ENCODE measurements at regions not wholly inside any gene's neighbourhood (a gene's known extent, or its start where the extent isn't known, plus 50 kb on each side); places are given as distances from the start of the nearest gene placed in this dataset.
"Not testable (repeated sequence)": the region's sequence is repeated elsewhere in the genome, so short reads cannot be mapped to it uniquely, and the experiment has no call there.

DNA sequence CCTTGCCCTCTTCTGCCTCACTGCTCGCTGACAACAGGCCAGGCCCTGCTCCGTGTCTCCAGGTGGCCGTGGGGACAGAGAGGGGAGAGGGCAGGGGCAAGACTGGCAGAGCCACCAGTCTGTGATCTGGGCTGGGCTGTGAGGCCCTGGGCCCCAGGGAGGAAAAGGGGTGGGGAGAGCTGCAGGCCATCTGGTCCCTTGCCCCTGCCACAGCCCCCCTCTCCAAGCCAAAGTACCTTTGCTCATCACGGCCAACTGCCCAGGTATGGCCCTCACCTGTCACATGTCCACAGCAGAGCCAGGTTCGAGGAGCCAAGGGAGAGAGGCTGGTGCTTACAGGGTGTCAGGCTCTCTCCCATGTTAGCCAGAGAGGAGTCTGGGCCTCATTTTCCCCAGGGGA lies 91.4 kb upstream of the LHX1 start:
- no peak for DNase-seq (ENCODE audit: low read depth)

DNA sequence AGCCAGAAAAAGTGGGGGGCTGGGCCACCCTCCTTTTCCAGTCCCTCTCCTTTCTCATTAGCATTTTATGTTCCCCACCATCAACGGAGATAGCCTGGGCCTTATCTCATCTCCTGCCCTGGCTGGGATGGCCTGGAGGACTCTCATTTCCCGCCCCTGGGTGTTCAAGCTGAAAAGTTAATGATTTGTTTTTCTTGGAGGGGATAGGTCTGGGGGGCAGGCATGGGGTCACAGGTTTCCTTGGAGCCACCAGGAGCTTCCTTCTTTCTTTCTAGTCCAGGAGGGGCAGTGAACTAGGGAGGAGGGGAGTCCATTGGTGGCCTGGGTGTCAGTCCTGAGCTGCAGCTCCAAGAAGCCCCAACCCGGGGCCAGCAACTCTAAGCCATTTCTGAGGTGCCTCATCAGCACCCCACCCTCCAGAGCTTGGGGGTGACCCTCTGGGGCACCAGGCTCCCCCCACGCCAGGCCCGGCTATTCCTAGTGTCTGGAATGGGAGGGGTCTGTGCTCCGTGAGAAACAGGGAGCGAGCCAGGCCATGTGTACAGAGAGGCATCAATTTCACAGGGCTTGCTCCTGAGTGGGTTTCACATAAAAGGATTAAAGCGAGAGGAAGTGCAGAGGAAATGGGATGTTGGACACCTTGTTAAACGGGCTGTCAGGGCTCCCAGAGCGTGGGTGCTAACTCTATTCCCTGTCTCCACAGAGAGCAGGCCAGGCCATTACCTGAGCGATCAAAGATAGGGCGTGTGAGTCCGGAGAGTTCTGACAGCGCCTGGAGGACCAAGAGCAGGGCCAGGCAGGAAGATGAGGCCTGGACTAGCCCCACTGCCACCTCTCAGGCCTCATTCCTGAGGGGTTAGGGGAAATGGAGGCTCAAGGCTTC lies 90.6 kb upstream of the LHX1 start:
- no peak for DNase-seq (ENCODE audit: low read depth)

DNA sequence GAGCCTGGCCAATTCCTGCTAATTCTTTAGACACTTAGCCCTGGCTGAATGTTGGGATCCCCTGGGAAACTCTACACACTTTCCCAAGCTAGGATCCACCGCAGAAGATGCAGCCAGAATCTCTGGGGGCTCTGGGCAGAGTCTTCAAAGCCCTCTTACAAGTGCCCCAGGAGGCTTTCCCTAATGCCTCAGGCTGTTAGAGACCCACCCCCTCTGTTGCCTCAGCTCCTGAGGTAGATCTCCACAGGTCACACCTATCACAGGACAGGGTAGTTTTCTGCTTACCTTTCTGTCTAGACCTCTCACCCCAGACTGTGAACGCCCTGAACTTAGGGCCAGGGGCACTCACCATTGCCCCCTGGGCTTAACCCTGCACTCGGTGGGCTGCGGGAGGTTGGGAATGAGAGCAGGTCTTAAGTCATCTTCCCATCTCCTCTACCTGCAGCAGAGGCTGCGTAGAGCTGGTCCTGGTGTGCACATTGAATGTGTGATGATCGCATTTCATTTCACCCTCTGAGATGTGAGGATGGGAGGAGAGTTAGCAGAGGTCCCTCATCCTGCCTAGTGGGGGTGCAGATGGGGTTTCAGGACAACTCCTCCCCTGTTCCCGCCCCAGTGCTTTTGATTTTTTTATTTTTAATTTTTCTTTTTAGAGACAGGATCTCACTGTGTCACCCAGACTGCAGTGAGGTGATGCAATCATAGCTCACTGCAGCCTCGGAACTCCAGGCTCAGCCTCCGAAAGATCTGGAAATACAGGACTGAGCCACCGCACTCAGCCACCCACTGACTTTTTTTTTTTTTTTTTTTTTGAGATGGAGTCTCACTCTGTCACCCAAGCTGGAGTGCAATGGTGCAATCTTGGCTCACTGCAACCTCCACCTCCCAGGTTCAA lies 89.0 kb upstream of the LHX1 start:
- no peak for DNase-seq (ENCODE audit: low read depth)

GRCh38 chr17:36849020-36849419 lies 88.3 kb upstream of the LHX1 start:
- DNase-seq (ENCODE audit: low read depth) = not testable (repeated sequence)

DNA sequence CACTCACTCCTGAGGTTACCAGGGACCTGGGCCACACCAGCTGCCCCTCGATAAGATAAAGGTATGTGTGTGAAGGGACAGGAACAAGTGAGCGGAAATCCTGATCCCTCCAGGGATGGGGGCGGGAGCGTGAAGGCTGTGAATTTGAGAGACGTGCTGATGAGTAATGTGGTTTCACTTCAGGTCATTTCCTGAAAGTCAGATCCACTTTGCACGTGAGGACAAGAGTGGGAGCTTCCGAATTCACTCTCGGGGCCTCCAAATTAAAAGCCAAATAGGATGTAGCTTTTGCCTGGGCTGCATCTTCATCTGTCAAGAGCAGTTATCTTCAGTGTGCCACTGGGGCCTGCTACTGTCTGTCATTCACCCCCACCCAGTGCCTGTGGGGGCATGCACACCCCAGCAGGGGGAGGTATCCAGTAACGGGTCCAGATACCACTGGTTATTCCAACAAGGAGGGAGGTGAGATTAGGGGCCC lies 87.4 kb upstream of the LHX1 start:
- DNase-seq (ENCODE audit: low read depth) = peak; percentile 72

GRCh38 chr17:36850790-36851189 lies 86.5 kb upstream of the LHX1 start:
- peak; percentile 74 for DNase-seq (ENCODE audit: low read depth)

DNA sequence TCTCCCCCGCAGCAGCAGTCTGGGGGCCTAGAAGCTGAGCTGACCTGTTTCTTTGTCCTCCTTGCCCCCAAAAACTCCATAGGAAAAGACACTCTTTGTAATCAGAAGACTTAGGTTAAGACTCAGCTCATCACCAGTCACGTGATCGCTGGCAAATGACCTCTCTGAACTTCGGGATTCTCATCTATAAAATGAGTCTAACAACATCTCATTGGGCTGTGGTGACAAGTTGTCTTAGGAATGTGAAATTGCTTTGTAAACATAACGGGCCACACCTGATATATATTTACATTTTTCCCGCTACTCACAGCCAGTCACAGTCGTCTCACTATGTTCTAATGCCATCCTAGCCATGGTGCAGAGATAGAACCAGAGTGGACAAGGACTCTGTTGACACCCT lies 86.0 kb upstream of the LHX1 start:
- peak; percentile 39 for DNase-seq (ENCODE audit: low read depth)

DNA sequence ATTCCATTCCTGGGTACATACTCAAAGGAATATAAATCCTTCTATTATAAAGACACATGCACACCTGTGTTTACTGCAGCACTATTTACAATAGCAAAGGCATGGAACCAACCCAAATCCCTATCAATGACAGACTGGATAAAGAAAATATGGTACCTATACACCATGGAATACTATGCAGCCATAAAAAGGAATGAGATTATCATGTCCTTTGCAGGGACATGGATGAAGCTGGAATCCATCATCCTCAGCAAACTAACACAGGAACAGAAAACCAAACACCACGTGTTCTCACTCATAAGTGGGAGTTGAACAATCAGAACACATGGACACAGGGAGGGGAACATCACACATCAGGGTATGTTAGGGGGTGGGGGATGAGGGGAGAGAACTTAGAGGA lies 84.8 kb upstream of the LHX1 start:
- not testable (repeated sequence) for DNase-seq (ENCODE audit: low read depth)

DNA sequence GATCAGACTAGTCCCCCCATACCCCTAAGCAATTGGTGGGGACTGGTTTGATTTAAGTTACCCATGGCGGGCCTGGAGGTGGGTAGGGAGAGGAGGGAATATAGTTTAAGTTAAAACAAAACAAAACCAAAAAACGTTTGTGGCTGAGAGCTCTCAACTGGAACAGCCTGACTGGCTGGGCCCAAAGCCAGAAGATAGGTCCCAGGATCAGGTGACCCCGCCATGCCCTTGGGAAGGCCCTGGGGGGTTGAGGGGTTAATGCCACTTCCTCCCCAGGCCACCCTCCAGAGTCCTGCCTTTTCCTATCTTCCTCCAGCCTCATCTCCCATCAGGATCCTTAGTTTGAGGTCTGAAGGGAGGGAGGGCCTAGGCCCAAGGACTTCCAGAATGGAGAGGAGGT lies 82.3 kb upstream of the LHX1 start:
- DNase-seq (ENCODE audit: low read depth) = no peak

- no peak for DNase-seq (ENCODE audit: low read depth)
Observed at GRCh38 chr17:36855459-36855858, 81.8 kb upstream of the LHX1 start.

GRCh38 chr17:36856222-36856621 lies 81.1 kb upstream of the LHX1 start:
- DNase-seq (ENCODE audit: low read depth) = peak; percentile 58

- DNase-seq (ENCODE audit: low read depth) = no peak
Observed at GRCh38 chr17:36856903-36857381, 80.3 kb upstream of the LHX1 start.

DNA sequence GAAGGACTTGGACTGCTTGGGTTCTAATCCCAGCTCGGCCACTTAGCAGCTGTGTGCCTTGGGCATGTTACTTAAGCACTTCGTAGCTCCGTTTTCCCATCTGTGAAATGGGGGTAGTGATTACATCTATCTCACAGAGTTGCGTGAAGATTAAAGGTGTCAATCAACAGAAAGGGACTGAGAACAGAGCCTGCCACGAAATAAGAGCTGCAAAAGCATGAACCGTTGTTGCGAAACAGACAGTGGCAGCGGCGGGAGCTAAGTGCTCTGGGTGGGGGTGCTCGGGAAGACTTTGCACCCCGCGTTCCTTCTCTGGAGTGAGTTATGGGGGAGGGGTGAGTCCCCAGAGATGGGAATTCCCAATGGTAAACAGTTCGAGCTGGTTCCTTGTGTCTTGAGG lies 79.6 kb upstream of the LHX1 start:
- no peak for DNase-seq (ENCODE audit: low read depth)

DNA sequence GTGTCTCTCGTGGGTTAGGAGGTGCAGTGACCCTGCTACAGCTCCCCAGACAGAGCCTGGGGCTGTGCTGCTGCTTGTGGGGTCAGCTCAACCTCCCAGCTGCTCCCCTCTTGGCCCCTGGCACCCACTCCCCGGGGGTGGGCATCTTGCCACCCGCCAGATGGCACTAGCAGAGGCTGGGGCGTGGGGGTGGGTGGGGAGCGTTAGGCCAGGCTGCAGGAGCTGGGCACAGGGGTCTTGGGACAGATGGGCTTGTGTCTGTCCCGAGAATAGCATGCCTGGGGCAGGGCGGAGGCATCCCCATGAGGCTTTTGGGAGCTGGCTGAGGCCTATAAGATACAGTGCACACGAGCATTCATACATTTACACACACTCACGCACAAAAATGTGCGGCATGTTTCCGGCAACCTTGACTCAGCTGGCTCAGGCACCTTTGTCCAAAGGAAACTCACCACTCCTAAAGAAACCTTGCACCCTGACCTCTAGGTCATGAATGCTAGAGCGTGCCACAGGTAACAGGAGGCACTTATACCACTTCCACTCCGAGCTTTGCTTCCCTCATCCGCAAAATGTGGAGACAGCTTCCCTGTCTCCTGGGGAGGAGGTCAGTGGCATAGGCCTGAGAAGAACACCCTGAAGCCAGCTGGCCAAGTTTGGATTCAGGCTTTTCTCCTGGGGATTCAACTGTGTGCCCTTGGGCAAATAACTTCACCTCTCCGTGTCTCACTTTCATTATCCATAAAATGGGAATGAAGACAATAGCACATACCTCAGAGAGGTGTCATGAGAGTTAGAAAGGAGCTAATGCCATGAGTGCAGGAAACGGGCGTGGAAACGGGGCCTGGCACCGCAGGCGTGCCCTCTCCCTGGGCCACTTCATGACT lies 78.9 kb upstream of the LHX1 start:
- DNase-seq (ENCODE audit: low read depth) = no peak

DNA sequence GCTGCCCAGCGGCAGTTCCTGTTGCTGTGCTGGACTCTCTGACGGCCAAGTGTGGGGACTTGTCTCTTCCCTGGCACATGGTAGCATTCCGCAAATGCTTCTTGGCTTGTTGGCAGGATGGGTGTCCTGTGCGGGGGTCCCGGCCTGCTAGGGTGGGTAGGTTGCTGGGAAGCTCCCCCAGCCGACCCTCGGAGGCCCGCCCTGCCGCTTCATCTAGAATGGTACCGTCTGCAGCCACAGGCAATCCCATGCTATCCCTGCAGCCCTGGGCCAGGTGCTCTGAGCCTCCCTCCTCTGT lies 78.3 kb upstream of the LHX1 start:
- DNase-seq (ENCODE audit: low read depth) = no peak

GRCh38 chr17:36859706-36860105 lies 77.6 kb upstream of the LHX1 start:
- no peak for DNase-seq (ENCODE audit: low read depth)

GRCh38 chr17:36861531-36861930 lies 75.7 kb upstream of the LHX1 start:
- DNase-seq (ENCODE audit: low read depth) = peak; percentile 87

GRCh38 chr17:36862116-36862920 lies 75.0 kb upstream of the LHX1 start:
- DNase-seq (ENCODE audit: low read depth) = no peak

GRCh38 chr17:36863131-36863530 lies 74.1 kb upstream of the LHX1 start:
- no peak for DNase-seq (ENCODE audit: low read depth)

DNA sequence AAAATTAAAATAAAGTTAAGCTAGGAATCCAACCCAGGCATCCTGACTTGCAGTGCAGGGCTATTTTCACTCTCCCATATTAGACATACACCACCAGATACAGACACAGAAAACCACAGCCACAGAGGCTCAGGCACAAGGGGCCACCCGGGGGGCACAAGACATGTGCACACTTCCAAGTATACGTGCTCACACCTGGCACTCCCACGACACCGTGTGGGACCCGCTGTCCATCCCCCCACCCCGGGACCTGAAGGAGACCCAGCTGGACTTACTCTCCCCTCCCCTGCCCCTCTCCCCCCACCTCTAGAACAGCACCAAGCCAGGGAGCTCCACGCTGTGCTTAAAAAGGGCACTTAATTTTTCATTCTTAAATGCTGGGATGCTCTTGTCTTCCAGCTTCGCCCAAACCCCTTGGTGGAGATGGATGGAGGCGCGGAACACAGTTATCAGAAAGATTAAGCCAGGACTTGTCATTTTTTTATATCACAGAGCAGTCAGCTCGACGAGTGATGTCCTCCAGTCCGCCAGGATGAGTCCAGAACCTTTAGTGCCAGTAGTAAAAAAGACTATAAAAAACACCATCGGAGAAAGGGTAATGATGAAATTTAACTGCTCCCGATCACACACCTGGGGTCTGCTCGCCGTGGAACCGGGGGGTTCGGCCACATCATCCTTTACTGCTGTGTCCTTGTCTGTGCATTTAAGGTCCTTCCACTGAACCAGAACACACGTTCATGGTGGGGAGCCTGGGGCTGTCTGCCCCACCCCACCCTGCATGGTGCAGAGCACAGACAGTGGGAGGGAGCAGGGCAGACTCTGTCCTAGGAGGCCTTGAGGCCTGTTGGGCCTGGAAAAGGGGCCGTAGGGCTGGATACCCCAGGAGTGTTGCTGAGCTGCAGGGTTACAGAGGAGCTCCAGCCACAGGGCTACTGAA lies 73.3 kb upstream of the LHX1 start:
- DNase-seq (ENCODE audit: low read depth) = no peak
